Caco-2 (cell line): ENCODE measurements at regions not wholly inside any gene's neighbourhood (a gene's known extent, or its start where the extent isn't known, plus 50 kb on each side); places are given as distances from the start of the nearest gene placed in this dataset.

ENCODE experiments used
- BruUV-seq: library from RNA; stranded (reverse); fragments of 400-500 nt; replicated peaks from 2 replicates; lab custom pipeline; 2021; lab: Mats Ljungman, UMichigan
- CTCF ChIA-PET: fragments of 300-600 bp; sonication (Branson Sonifier 250); formaldehyde crosslinking; loops from one replicate; lab custom pipeline; 2022; ENCODE audit warnings: antibody characterized with exemption; lab: Charles Lee
- POLR2A ChIA-PET: fragments of 300-600 bp; sonication (Branson Sonifier 250); formaldehyde crosslinking; loops from one replicate; lab custom pipeline; 2022; ENCODE audit warnings: antibody characterized with exemption; lab: Charles Lee
- DNase-seq, 2 experiments: peaks; one replicate each; pipeline versions ENCODE4 v3.0.0 to v3.0.0-alpha.2; 2020 to 2022
- H3K27me3 ChIP-seq: replicated peaks from 2 replicates; pipeline ENCODE4 v1.6.0; 2011; ENCODE audit warnings: low read length; ENCODE audit not compliant: control insufficient read depth, insufficient read depth
- H3K36me3 ChIP-seq: 2 replicates; pipeline ENCODE4 v1.5.1; 2011; ENCODE audit warnings: low read length; ENCODE audit not compliant: control insufficient read depth, insufficient read depth
- H3K4me1 ChIP-seq: fragments of 250-450 bp; sonication (Bioruptor Pico); 2 replicates; pipeline ENCODE4 v1.5.1; 2020; ENCODE audit warnings: mild to moderate bottlenecking
- H3K4me3 ChIP-seq: 2 replicates; pipeline ENCODE4 v1.5.1; 2011; ENCODE audit warnings: low read depth, mild to moderate bottlenecking, control low read depth, low read length
- H3K9me3 ChIP-seq: fragments of 250-450 bp; sonication (Bioruptor Pico); 2 replicates; pipeline ENCODE4 v1.5.1; 2020; ENCODE audit warnings: mild to moderate bottlenecking, moderate library complexity
- H3K27ac Mint-ChIP-seq: one replicate; pipeline ENCODE4 v1.8.0; 2022; ENCODE audit warnings: mixed read lengths; ENCODE audit not compliant: unreplicated experiment
- H3K27me3 Mint-ChIP-seq: one replicate; pipeline ENCODE4 v1.8.0; 2022; ENCODE audit warnings: mixed read lengths; ENCODE audit not compliant: insufficient read depth, unreplicated experiment
- H3K36me3 Mint-ChIP-seq: one replicate; pipeline ENCODE4 v1.8.0; 2022; ENCODE audit warnings: mild to moderate bottlenecking, mixed read lengths; ENCODE audit not compliant: insufficient read depth, unreplicated experiment
- H3K4me1 Mint-ChIP-seq: one replicate; pipeline ENCODE4 v1.8.0; 2022; ENCODE audit warnings: low read depth, mixed read lengths; ENCODE audit not compliant: unreplicated experiment
- H3K4me3 Mint-ChIP-seq: one replicate; pipeline ENCODE4 v1.8.0; 2022; ENCODE audit warnings: mild to moderate bottlenecking, moderate library complexity, mixed read lengths; ENCODE audit not compliant: unreplicated experiment
- H3K9me3 Mint-ChIP-seq: one replicate; pipeline ENCODE4 v1.8.0; 2022; ENCODE audit warnings: mixed read lengths; ENCODE audit not compliant: unreplicated experiment
- intact Hi-C: fragments of 100-400 bp; cut with micrococcal nuclease; formaldehyde crosslinking; loops from one replicate; pipeline ENCODE4 v1.10.0; 2022; ENCODE audit not compliant: unreplicated experiment
- TF ChIP-seq, protein P1 (sequence below), 2 experiments: fragments of 200-600 bp in 1 of 2; IDR thresholded peaks; 1 replicate in 1 of 2; 2 replicates in 1 of 2; pipeline versions ENCODE4 v1.5.1 to v1.8.0; 2011 to 2022; ENCODE audit warnings: antibody characterized with exemption in 1 of 2, control low read depth in 1 of 2, inconsistent platforms in 1 of 2, low read depth in 1 of 2, low read length in 1 of 2, mild to moderate bottlenecking in 1 of 2, moderate library complexity in 1 of 2; ENCODE audit not compliant: insufficient read depth in 1 of 2, severe bottlenecking in 1 of 2, unreplicated experiment in 1 of 2

DNA sequence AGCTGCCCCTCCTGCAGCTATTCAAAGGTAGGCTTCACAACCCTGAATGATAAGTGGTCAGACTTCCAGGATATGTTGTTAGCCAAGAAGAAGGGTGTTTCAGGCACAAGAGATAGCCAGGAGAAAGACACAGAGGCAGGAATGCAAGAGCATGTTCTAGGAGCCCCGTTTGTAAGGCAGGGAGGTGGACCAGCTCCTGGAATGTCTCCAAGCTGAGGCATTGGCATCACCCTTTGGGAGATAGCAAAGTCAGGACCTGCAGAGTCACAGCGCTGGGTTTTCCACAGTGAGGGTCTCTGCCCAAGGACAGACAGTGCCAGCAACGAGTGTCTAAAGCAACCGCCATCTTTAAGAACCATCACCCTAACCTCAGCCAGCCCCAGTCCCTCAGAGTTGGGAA lies 484.5 kb upstream of the ZMIZ1 start:
- Histone ChIP-seq H3K4me1 (peaks cover 41% of the 10 kb centered on the region), H3K4me3 (no peak overlapping the region), H3K27me3 (no peaks in the 10 kb centered on the region), H3K9me3 (no peaks in the 10 kb centered on the region; the same call in 1 of the 2 replicates), H3K36me3 (no peaks in the 10 kb centered on the region)
- TF ChIP-seq, protein P1, sequence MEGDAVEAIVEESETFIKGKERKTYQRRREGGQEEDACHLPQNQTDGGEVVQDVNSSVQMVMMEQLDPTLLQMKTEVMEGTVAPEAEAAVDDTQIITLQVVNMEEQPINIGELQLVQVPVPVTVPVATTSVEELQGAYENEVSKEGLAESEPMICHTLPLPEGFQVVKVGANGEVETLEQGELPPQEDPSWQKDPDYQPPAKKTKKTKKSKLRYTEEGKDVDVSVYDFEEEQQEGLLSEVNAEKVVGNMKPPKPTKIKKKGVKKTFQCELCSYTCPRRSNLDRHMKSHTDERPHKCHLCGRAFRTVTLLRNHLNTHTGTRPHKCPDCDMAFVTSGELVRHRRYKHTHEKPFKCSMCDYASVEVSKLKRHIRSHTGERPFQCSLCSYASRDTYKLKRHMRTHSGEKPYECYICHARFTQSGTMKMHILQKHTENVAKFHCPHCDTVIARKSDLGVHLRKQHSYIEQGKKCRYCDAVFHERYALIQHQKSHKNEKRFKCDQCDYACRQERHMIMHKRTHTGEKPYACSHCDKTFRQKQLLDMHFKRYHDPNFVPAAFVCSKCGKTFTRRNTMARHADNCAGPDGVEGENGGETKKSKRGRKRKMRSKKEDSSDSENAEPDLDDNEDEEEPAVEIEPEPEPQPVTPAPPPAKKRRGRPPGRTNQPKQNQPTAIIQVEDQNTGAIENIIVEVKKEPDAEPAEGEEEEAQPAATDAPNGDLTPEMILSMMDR (IDR thresholded peaks at IDR 0.05; ENCODE audit: insufficient read depth in 1 of 2, low read depth in 1 of 2, low read length in 1 of 2, severe bottlenecking in 1 of 2, unreplicated experiment in 1 of 2): no peak
- POLR2A ChIA-PET: no interaction called here
- intact Hi-C loops: no loop called here
- Mint-ChIP-seq H3K36me3 (peaks cover 6% of the 10 kb centered on the region), H3K27me3 (no peaks in the 10 kb centered on the region), H3K27ac (peak overlapping the region; percentile 65), H3K4me3 (no peak overlapping the region), H3K4me1 (peaks cover 32% of the 10 kb centered on the region), H3K9me3 (peaks cover 12% of the 10 kb centered on the region)
- BruUV-seq: no TSS peak
- CTCF ChIA-PET: no interaction called here
- no peak for DNase-seq

DNA sequence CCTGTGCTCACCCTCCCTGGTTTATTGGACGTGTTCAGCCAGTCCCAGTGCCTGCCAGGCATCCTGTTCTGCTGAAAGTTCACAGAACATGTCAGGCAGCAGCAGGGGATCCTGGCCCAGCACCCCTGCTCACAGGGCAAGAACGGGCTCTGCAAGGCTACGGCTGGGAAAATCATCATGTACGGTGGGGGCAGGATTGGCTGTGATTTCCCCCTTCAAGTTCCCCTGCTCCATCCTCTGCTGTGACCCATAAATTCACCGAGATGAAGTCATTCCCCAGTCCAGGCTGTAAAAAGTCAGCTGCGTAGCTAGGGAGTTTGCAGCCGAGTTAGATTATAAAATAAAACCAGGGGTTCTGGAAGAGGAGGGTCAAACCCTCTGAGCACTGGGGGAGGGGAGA lies 484.1 kb upstream of the ZMIZ1 start:
- H3K4me3 ChIP-seq: no peak overlapping the region
- no peak overlapping the region for H3K4me3 Mint-ChIP-seq
- no peak for DNase-seq
- peaks cover 12% of the 10 kb centered on the region for H3K9me3 Mint-ChIP-seq
- intact Hi-C loops: loop anchor here (5.0 kb wide), 2 partner anchors 62 to 613 kb away; no protein-coding TSS in a partner anchor
- no peaks in the 10 kb centered on the region for H3K27me3 Mint-ChIP-seq
- TF ChIP-seq, protein P1 (IDR thresholded peaks at IDR 0.05; ENCODE audit: insufficient read depth in 1 of 2, low read depth in 1 of 2, low read length in 1 of 2, severe bottlenecking in 1 of 2, unreplicated experiment in 1 of 2): no peak
- H3K9me3 ChIP-seq: no peaks in the 10 kb centered on the region; the same call in 1 of the 2 replicates
- H3K36me3 ChIP-seq: no peaks in the 10 kb centered on the region
- H3K36me3 Mint-ChIP-seq: peaks cover 6% of the 10 kb centered on the region
- H3K27ac Mint-ChIP-seq: peak overlapping the region; percentile 94
- H3K27me3 ChIP-seq: no peaks in the 10 kb centered on the region
- ChIA-PET POLR2A (no interaction called here), CTCF (no interaction called here)
- H3K4me1 ChIP-seq: peaks cover 44% of the 10 kb centered on the region
- H3K4me1 Mint-ChIP-seq: peaks cover 36% of the 10 kb centered on the region
- BruUV-seq: no TSS peak

DNA sequence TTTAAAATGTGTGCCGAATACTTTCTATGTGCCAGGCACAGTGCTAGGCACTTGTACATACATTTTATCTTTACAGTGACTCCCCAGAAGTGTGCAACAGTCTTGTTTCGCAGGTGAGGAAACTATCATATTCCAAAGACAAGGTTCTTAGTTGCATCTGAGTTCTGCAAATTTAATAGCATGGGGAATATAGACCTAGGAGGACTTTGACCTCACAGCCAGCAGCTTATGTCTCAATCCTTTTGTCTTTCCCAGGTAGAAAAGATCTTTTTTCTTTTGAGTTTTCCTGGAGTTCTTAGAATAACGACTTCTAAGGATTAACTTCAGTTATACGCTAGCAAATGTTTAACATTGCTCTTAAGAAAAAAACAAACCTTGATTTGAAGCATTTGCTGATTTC lies 482.8 kb upstream of the ZMIZ1 start:
- H3K4me3 Mint-ChIP-seq: no peak overlapping the region
- no peaks in the 10 kb centered on the region for H3K36me3 ChIP-seq
- peak in 1 of 2 experiments; percentile 17 for DNase-seq
- peaks cover 48% of the 10 kb centered on the region for H3K4me1 Mint-ChIP-seq
- no peaks in the 10 kb centered on the region for H3K27me3 ChIP-seq
- no peaks in the 10 kb centered on the region for H3K27me3 Mint-ChIP-seq
- H3K27ac Mint-ChIP-seq: peak overlapping the region; percentile 94
- peaks cover 6% of the 10 kb centered on the region for H3K36me3 Mint-ChIP-seq
- H3K9me3 ChIP-seq: no peaks in the 10 kb centered on the region; the same call in 1 of the 2 replicates
- no TSS peak for BruUV-seq
- no peak overlapping the region for H3K4me3 ChIP-seq
- intact Hi-C loops: loop anchor here (5.0 kb wide), 2 partner anchors 64 to 611 kb away; no protein-coding TSS in a partner anchor
- H3K4me1 ChIP-seq: peaks cover 56% of the 10 kb centered on the region
- ChIA-PET POLR2A (interaction anchor here (0.5 kb wide), 1 partner anchor 8 kb away, joined by 3 read pairs; no protein-coding TSS in a partner anchor), CTCF (no interaction called here)
- TF ChIP-seq, protein P1 (IDR thresholded peaks at IDR 0.05; ENCODE audit: insufficient read depth in 1 of 2, low read depth in 1 of 2, low read length in 1 of 2, severe bottlenecking in 1 of 2, unreplicated experiment in 1 of 2): no peak
- peaks cover 12% of the 10 kb centered on the region for H3K9me3 Mint-ChIP-seq
